Suprapubic skin (tissue), 4 donors: ENCODE measurements at regions not wholly inside any gene's neighbourhood (a gene's known extent, or its start where the extent isn't known, plus 50 kb on each side); places are given as distances from the start of the nearest gene placed in this dataset.

Experiments used
- CTCF ChIP-seq, 2 donors: fragments of 200-600 bp in 1 of 2; fragments of 450-650 bp in 1 of 2; sonication (generic) in 1 of 2; IDR thresholded peaks; one replicate each; pipeline ENCODE4 v1.5.1; 2016 to 2019; ENCODE audit warnings: antibody characterized with exemption in 2 of 2, mild to moderate bottlenecking in 1 of 2, moderate library complexity in 1 of 2
- EP300 ChIP-seq: sonication (generic); formaldehyde crosslinking; IDR thresholded peaks from one replicate; pipeline ENCODE4 v1.6.1; 2017; ENCODE audit warnings: antibody characterized with exemption
- POLR2A ChIP-seq, 2 donors: fragments of 450-650 bp; IDR thresholded peaks; one replicate each; pipeline ENCODE4 v1.6.1; 2017; ENCODE audit warnings: antibody characterized with exemption in 2 of 2, mild to moderate bottlenecking in 2 of 2, moderate library complexity in 2 of 2
- POLR2AphosphoS5 ChIP-seq, 3 donors: sonication (generic); formaldehyde crosslinking; IDR thresholded peaks; one replicate each; pipeline ENCODE4 v1.6.1; 2017; ENCODE audit warnings: antibody characterized with exemption in 3 of 3

- TF ChIP-seq EP300 (no peak), CTCF (IDR thresholded peaks at IDR 0.05) (no peak), POLR2A (IDR thresholded peaks at IDR 0.05) (no peak), POLR2AphosphoS5 (IDR thresholded peaks at IDR 0.05) (no peak)
Measured at GRCh38 chr14:51173863-51174262, 66.2 kb upstream of the TMX1 start.
